SK-N-SH (cell line): ENCODE measurements at regions not wholly inside any gene's neighbourhood (a gene's known extent, or its start where the extent isn't known, plus 50 kb on each side); places are given as distances from the start of the nearest gene placed in this dataset.

Experiments
- EP300 ChIP-seq, 2 experiments: IDR thresholded peaks; 2 replicates each; pipeline versions ENCODE4 v1.4.0 to v1.6.1; 2012; ENCODE audit warnings: borderline replicate concordance in 1 of 2, low read depth in 1 of 2, low read length in 1 of 2
- FOXJ3 ChIP-seq: sonication (generic); formaldehyde crosslinking; IDR thresholded peaks from 2 replicates; pipeline ENCODE4 v1.5.1; 2020; ENCODE audit warnings: mild to moderate bottlenecking, missing genetic modification reagents
- FOXM1 ChIP-seq: IDR thresholded peaks from 2 replicates; pipeline ENCODE4 v1.4.0; 2012; ENCODE audit warnings: low read depth, mild to moderate bottlenecking
- GABPA ChIP-seq: IDR thresholded peaks from 2 replicates; pipeline ENCODE4 v1.4.0; 2012; ENCODE audit warnings: low read depth, mild to moderate bottlenecking
- NRF1 ChIP-seq: IDR thresholded peaks from 2 replicates; pipeline ENCODE4 v1.6.1; 2012; ENCODE audit warnings: low read depth, mild to moderate bottlenecking, low read length
- RFX5 ChIP-seq: IDR thresholded peaks from 2 replicates; pipeline ENCODE4 v1.6.1; 2012; ENCODE audit warnings: mild to moderate bottlenecking, improper control_type of control experiment, low read length
- RXRA ChIP-seq: IDR thresholded peaks from 2 replicates; pipeline ENCODE4 v1.4.0; 2012; ENCODE audit warnings: low read depth, mild to moderate bottlenecking, borderline replicate concordance
- TAF1 ChIP-seq: IDR thresholded peaks from 2 replicates; pipeline ENCODE4 v1.6.1; 2012; ENCODE audit warnings: low read depth, mild to moderate bottlenecking, low read length, moderate library complexity, borderline replicate concordance
- YY1 ChIP-seq: IDR thresholded peaks from 2 replicates; pipeline ENCODE4 v1.4.0; 2012; ENCODE audit warnings: low read depth, mild to moderate bottlenecking
- TF ChIP-seq, protein P1 (sequence below): fragments of 200-600 bp; sonication (generic); IDR thresholded peaks from 2 replicates; pipeline ENCODE4 v1.6.1; 2017; ENCODE audit warnings: antibody characterized with exemption, mild to moderate bottlenecking, moderate library complexity
- TF ChIP-seq, protein P2 (sequence below): IDR thresholded peaks from 2 replicates; pipeline ENCODE4 v1.4.0; 2012; ENCODE audit warnings: low read depth, borderline replicate concordance

- TF ChIP-seq, protein P1, sequence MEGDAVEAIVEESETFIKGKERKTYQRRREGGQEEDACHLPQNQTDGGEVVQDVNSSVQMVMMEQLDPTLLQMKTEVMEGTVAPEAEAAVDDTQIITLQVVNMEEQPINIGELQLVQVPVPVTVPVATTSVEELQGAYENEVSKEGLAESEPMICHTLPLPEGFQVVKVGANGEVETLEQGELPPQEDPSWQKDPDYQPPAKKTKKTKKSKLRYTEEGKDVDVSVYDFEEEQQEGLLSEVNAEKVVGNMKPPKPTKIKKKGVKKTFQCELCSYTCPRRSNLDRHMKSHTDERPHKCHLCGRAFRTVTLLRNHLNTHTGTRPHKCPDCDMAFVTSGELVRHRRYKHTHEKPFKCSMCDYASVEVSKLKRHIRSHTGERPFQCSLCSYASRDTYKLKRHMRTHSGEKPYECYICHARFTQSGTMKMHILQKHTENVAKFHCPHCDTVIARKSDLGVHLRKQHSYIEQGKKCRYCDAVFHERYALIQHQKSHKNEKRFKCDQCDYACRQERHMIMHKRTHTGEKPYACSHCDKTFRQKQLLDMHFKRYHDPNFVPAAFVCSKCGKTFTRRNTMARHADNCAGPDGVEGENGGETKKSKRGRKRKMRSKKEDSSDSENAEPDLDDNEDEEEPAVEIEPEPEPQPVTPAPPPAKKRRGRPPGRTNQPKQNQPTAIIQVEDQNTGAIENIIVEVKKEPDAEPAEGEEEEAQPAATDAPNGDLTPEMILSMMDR, result no peak
- no peak for TF ChIP-seq EP300 (IDR thresholded peaks at IDR 0.05; ENCODE audit: borderline replicate concordance in 1 of 2, low read depth in 1 of 2, low read length in 1 of 2)
- no peak for TF ChIP-seq RXRA
- no peak for TF ChIP-seq FOXM1
- TF ChIP-seq, protein P2, sequence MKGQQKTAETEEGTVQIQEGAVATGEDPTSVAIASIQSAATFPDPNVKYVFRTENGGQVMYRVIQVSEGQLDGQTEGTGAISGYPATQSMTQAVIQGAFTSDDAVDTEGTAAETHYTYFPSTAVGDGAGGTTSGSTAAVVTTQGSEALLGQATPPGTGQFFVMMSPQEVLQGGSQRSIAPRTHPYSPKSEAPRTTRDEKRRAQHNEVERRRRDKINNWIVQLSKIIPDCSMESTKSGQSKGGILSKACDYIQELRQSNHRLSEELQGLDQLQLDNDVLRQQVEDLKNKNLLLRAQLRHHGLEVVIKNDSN, result no peak
- no peak for TF ChIP-seq FOXJ3 (CRISPR knock-in tag)
- no peak for TF ChIP-seq GABPA
- TF ChIP-seq TAF1, result no peak
- TF ChIP-seq YY1, result no peak
- TF ChIP-seq NRF1, result no peak
- no peak for TF ChIP-seq RFX5
Observed at GRCh38 chr3:147794596-147794995, 385.4 kb downstream of the ZIC1 start.
